ENCODE measurements at regions not wholly inside any gene's neighbourhood (a gene's known extent, or its start where the extent isn't known, plus 50 kb on each side); places are given as distances from the start of the nearest gene placed in this dataset.

GRCh38 chr13:56653043-56653442, 487.7 kb upstream of the PRR20A start:
- no peak for TF ChIP-seq CTCF (IDR thresholded peaks at IDR 0.05; ENCODE audit: control extremely low read depth, extremely low read depth, low read depth, missing control alignments)
- DNase-seq (ENCODE audit: extremely low spot score), result no peak
- POLR2A ChIA-PET, result no interaction called here
- CTCF ChIA-PET, result no interaction called here

GRCh38 chr13:56659041-56659471, 481.7 kb upstream of the PRR20A start:
- no peak for DNase-seq (ENCODE audit: extremely low spot score)
- POLR2A ChIA-PET, result no interaction called here
- CTCF ChIA-PET, result interaction anchor here (1.1 kb wide), 1 partner anchor 21 kb away, joined by 3 read pairs; no protein-coding TSS in a partner anchor
- no peak for TF ChIP-seq CTCF (IDR thresholded peaks at IDR 0.05; ENCODE audit: control extremely low read depth, extremely low read depth, low read depth, missing control alignments)

GRCh38 chr13:56670563-56670962, 470.2 kb upstream of the PRR20A start:
- ChIA-PET CTCF (no interaction called here), POLR2A (no interaction called here)
- TF ChIP-seq CTCF (IDR thresholded peaks at IDR 0.05; ENCODE audit: control extremely low read depth, extremely low read depth, low read depth, missing control alignments), result no peak
- DNase-seq (ENCODE audit: extremely low spot score), result no peak

GRCh38 chr13:56681404-56681803, 459.3 kb upstream of the PRR20A start:
- CTCF ChIA-PET, result no interaction called here
- POLR2A ChIA-PET, result no interaction called here
- DNase-seq (ENCODE audit: extremely low spot score), result no peak
- TF ChIP-seq CTCF (IDR thresholded peaks at IDR 0.05; ENCODE audit: control extremely low read depth, extremely low read depth, low read depth, missing control alignments), result no peak

GRCh38 chr13:56687131-56687530, 453.6 kb upstream of the PRR20A start:
- no peak for DNase-seq (ENCODE audit: extremely low spot score)
- TF ChIP-seq CTCF (IDR thresholded peaks at IDR 0.05; ENCODE audit: control extremely low read depth, extremely low read depth, low read depth, missing control alignments), result no peak
- POLR2A ChIA-PET, result no interaction called here
- CTCF ChIA-PET, result no interaction called here

- no peak for TF ChIP-seq CTCF (IDR thresholded peaks at IDR 0.05; ENCODE audit: control extremely low read depth, extremely low read depth, low read depth, missing control alignments)
- POLR2A ChIA-PET, result no interaction called here
- CTCF ChIA-PET, result no interaction called here
- no peak for DNase-seq (ENCODE audit: extremely low spot score)
Observed at GRCh38 chr13:56697011-56697410, 443.7 kb upstream of the PRR20A start.

GRCh38 chr13:56700324-56700723, 440.4 kb upstream of the PRR20A start:
- no peak for TF ChIP-seq CTCF (IDR thresholded peaks at IDR 0.05; ENCODE audit: control extremely low read depth, extremely low read depth, low read depth, missing control alignments)
- ChIA-PET POLR2A (no interaction called here), CTCF (no interaction called here)
- no peak for DNase-seq (ENCODE audit: extremely low spot score)
